GM12878 (cell line): ENCODE measurements at regions not wholly inside any gene's neighbourhood (a gene's known extent, or its start where the extent isn't known, plus 50 kb on each side); places are given as distances from the start of the nearest gene placed in this dataset.

Source experiments
- ATAC-seq: fragments of 200-7000 bp; cut with Tn5 transposase; 3 replicates; pipeline ENCODE4 v1.9.1; 2020; ENCODE audit warnings: mild to moderate bottlenecking, moderate library complexity
- BruUV-seq: library from RNA; stranded (reverse); fragments of 400-500 nt; replicated peaks from 2 replicates; lab custom pipeline; 2021; lab: Mats Ljungman, UMichigan
- CTCF ChIA-PET: fragments of 300-600 bp; sonication (Branson Sonifier 250); formaldehyde crosslinking; extraction: SDS; loops from one replicate; lab custom pipeline; 2021; ENCODE audit warnings: inconsistent platforms; lab: Yijun Ruan, JAX
- POLR2A ChIA-PET: fragments of 350-600 bp; formaldehyde crosslinking; extraction: SDS; loops from one replicate; lab custom pipeline; 2021; ENCODE audit warnings: inconsistent platforms; lab: Charles Lee
- RAD21 ChIA-PET: fragments of 300-600 bp; sonication (Branson Sonifier 250); formaldehyde crosslinking; loops from one replicate; lab custom pipeline; 2023; ENCODE audit warnings: antibody characterized with exemption; ENCODE audit not compliant: unreplicated experiment; lab: Charles Lee
- SMC1A ChIA-PET: fragments of 300-600 bp; sonication (Branson Sonifier 250); formaldehyde crosslinking; loops from one replicate; lab custom pipeline; 2023; ENCODE audit not compliant: unreplicated experiment, uncharacterized antibody; lab: Charles Lee
- DNase-seq: peaks from one replicate; pipeline ENCODE4 v3.0.0-alpha.2; 2011; ENCODE audit warnings: low read depth, low spot score
- FAIRE-seq: peaks from 3 replicates; lab custom pipeline; 2011; peaks lifted over from hg19 to GRCh38; lab: Jason Lieb, UNC
- H2AFZ ChIP-seq: 2 replicates; pipeline ENCODE4 v1.6.0; 2011; ENCODE audit warnings: low read depth, low read length, control low read depth; ENCODE audit not compliant: control insufficient read depth
- H3K27ac ChIP-seq: 2 replicates; pipeline ENCODE4 v1.5.1; 2011; ENCODE audit warnings: control low read depth; ENCODE audit not compliant: control insufficient read depth, insufficient read depth
- H3K27me3 ChIP-seq, 2 experiments: replicated peaks in 1 of 2; 2 replicates each; pipeline versions ENCODE4 v1.6.0 to v1.6.1; 2011; ENCODE audit warnings: low read length in 1 of 2; ENCODE audit not compliant: control insufficient read depth in 2 of 2, insufficient read depth in 2 of 2
- H3K36me3 ChIP-seq, 2 experiments: 2 replicates each; pipeline ENCODE4 v1.5.1; 2011; ENCODE audit warnings: low read length in 1 of 2; ENCODE audit not compliant: control insufficient read depth in 2 of 2, insufficient read depth in 2 of 2
- H3K4me1 ChIP-seq: 2 replicates; pipeline ENCODE4 v1.6.1; 2011; ENCODE audit warnings: mild to moderate bottlenecking, low read length, moderate library complexity, mixed read lengths; ENCODE audit not compliant: control insufficient read depth, insufficient read depth
- H3K4me2 ChIP-seq: 2 replicates; pipeline ENCODE4 v1.6.0; 2011; ENCODE audit warnings: control low read depth; ENCODE audit not compliant: control insufficient read depth, insufficient read depth
- H3K4me3 ChIP-seq: fragments of 200-600 bp; sonication (generic); 2 replicates; pipeline ENCODE4 v1.5.1; 2016
- H3K79me2 ChIP-seq: 2 replicates; pipeline ENCODE4 v1.6.0; 2011; ENCODE audit warnings: low read length; ENCODE audit not compliant: control insufficient read depth, insufficient read depth
- H3K9ac ChIP-seq: 2 replicates; pipeline ENCODE4 v1.8.0; 2011; ENCODE audit warnings: low read length, control low read depth, mixed read lengths; ENCODE audit not compliant: control insufficient read depth, insufficient read depth
- H3K9me3 ChIP-seq: replicated peaks from 3 replicates; pipeline ENCODE4 v1.5.1; 2011; ENCODE audit warnings: mild to moderate bottlenecking, low read length; ENCODE audit not compliant: control insufficient read depth, insufficient read depth
- H4K20me1 ChIP-seq: 2 replicates; pipeline ENCODE4 v1.6.0; 2011; ENCODE audit not compliant: control insufficient read depth, insufficient read depth
- CBX5 ChIP-seq: sonication (generic); IDR thresholded peaks from 2 replicates; pipeline ENCODE4 v1.6.1; 2016; ENCODE audit warnings: low read depth, moderate library complexity, mild to moderate bottlenecking, inconsistent platforms
- ESRRA ChIP-seq: IDR thresholded peaks from 2 replicates; pipeline ENCODE4 v1.6.1; 2012; ENCODE audit warnings: mild to moderate bottlenecking, low read length, improper control_type of control experiment
- IKZF2 ChIP-seq, 2 experiments: fragments of 450-650 bp; IDR thresholded peaks; 2 replicates each; pipeline ENCODE4 v1.6.1; 2017; ENCODE audit warnings: mild to moderate bottlenecking in 2 of 2, moderate library complexity in 2 of 2
- POLR2AphosphoS5 ChIP-seq: IDR thresholded peaks from 2 replicates; pipeline ENCODE4 v1.6.1; 2011; ENCODE audit warnings: mild to moderate bottlenecking, low read length, inconsistent platforms
- RAD21 ChIP-seq: IDR thresholded peaks from 2 replicates; pipeline ENCODE4 v1.6.1; 2011; ENCODE audit warnings: mild to moderate bottlenecking, low read depth, low read length, moderate library complexity; ENCODE audit not compliant: insufficient read depth
- TCF3 ChIP-seq: IDR thresholded peaks from 2 replicates; pipeline ENCODE4 v1.6.1; 2012; ENCODE audit warnings: low read depth, mild to moderate bottlenecking, low read length, borderline replicate concordance; ENCODE audit not compliant: insufficient read depth
- WRNIP1 ChIP-seq: IDR thresholded peaks from 2 replicates; pipeline ENCODE4 v1.6.1; 2011; ENCODE audit warnings: low read depth, low read length, improper control_type of control experiment, borderline replicate concordance
- WGBS: methylation state at CpG from one replicate; pipeline ENCODE4 v1.1.6; 2016; ENCODE audit warnings: low lambda C conversion rate; ENCODE audit not compliant: insufficient replicate concordance, insufficient coverage; ENCODE audit errors: missing lambda C conversion rate; 5-methylcytosine and 5-hydroxymethylcytosine counted together
- in situ Hi-C: fragments of 300-500 bp; cut with MboI; formaldehyde crosslinking; loops from 9 replicates; pipeline ENCODE4 v1.14.3; 2018; ENCODE audit warnings: mixed read lengths
- intact Hi-C: fragments of 100-400 bp; cut with micrococcal nuclease; formaldehyde crosslinking; loops from one replicate; pipeline ENCODE4 v1.14.2; 2022; ENCODE audit not compliant: unreplicated experiment
- TF ChIP-seq, protein P1 (sequence below), 3 experiments: IDR thresholded peaks in 2 of 3; conservative IDR thresholded peaks in 1 of 3; 2 replicates each; pipeline ENCODE4 v1.5.1; 2011; ENCODE audit warnings: low read depth in 3 of 3, low read length in 3 of 3, mild to moderate bottlenecking in 3 of 3, control low read depth in 2 of 3, moderate library complexity in 2 of 3, inconsistent platforms in 1 of 3, mixed read lengths in 1 of 3; ENCODE audit not compliant: control insufficient read depth in 2 of 3, insufficient read depth in 1 of 3; ENCODE audit errors: extremely low read depth in 1 of 3
- TF ChIP-seq, protein P2 (sequence below): IDR thresholded peaks from 2 replicates; pipeline ENCODE4 v1.6.1; 2011; ENCODE audit warnings: low read depth, mild to moderate bottlenecking, low read length, moderate library complexity, borderline replicate concordance; ENCODE audit errors: extremely low read depth

DNA sequence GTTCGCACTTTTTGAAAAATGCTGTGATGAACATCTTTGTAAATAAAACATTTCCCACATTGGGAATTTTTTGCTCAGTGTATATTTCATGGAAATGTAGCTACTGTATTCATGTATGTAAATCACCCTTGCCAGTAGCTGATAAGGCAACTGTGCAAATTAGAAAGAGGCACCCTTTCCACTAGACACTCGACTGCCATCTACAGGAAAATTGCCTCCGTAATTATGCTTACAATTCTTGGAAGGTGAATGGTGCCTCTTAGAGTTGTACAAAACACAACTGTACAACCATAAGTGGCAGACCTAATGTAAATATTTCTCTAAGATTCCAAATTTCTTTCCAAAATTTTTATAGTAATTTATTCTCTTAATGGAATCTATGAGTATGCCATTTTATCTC is 491.7 kb downstream of the CCSER2 start:
- ChIA-PET RAD21 (no interaction called here), POLR2A (no interaction called here), SMC1A (interaction anchor here (1.0 to 2.0 kb wide), 2 partner anchors 8 to 12 kb away, joined by 3 to 4 read pairs; no protein-coding TSS in a partner anchor), CTCF (interaction anchor here (1.6 kb wide), 1 partner anchor 154 kb away, joined by 4 read pairs; no protein-coding TSS in a partner anchor)
- intact Hi-C loops: no loop called here
- 12% methylated on average over 3 of the region's 3 CpGs for WGBS
- Histone ChIP-seq H3K4me2 (no peak overlapping the region), H3K9me3 (no peaks in the 10 kb centered on the region), H3K27ac (no peak overlapping the region), H3K27me3 (no peaks in the 10 kb centered on the region), H2AFZ (no peak overlapping the region), H3K9ac (no peak overlapping the region), H4K20me1 (no peaks in the 10 kb centered on the region), H3K4me1 (no peaks in the 10 kb centered on the region), H3K4me3 (no peak overlapping the region), H3K79me2 (no peaks in the 10 kb centered on the region), H3K36me3 (no peaks in the 10 kb centered on the region; a peak in 1 of 4 replicates)
- no TSS peak for BruUV-seq
- FAIRE-seq (no peak), ATAC-seq (peak; percentile 55; the same call in 2 of the 3 replicates), DNase-seq (no peak)
- in situ Hi-C loops: no loop called here
- TF ChIP-seq CBX5 (no peak), TCF3 (no peak), WRNIP1 (no peak), RAD21 (0 out of 2 replicates have a peak, but pooled peaks have one; percentile 13), ESRRA (no peak), POLR2AphosphoS5 (no peak), IKZF2 (IDR thresholded peaks at IDR 0.05) (no peak)
- TF ChIP-seq, protein P1, sequence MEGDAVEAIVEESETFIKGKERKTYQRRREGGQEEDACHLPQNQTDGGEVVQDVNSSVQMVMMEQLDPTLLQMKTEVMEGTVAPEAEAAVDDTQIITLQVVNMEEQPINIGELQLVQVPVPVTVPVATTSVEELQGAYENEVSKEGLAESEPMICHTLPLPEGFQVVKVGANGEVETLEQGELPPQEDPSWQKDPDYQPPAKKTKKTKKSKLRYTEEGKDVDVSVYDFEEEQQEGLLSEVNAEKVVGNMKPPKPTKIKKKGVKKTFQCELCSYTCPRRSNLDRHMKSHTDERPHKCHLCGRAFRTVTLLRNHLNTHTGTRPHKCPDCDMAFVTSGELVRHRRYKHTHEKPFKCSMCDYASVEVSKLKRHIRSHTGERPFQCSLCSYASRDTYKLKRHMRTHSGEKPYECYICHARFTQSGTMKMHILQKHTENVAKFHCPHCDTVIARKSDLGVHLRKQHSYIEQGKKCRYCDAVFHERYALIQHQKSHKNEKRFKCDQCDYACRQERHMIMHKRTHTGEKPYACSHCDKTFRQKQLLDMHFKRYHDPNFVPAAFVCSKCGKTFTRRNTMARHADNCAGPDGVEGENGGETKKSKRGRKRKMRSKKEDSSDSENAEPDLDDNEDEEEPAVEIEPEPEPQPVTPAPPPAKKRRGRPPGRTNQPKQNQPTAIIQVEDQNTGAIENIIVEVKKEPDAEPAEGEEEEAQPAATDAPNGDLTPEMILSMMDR (IDR thresholded peaks at IDR 0.05 in 2 of 3, conservative IDR thresholded peaks at IDR 0.05 in 1 of 3; ENCODE audit: control insufficient read depth in 2 of 3, extremely low read depth in 1 of 3, insufficient read depth in 1 of 3, low read depth in 3 of 3, low read length in 3 of 3): peak; percentile 14 to 27 (median 24); a peak in 4 of 6 replicates
- TF ChIP-seq, protein P2, sequence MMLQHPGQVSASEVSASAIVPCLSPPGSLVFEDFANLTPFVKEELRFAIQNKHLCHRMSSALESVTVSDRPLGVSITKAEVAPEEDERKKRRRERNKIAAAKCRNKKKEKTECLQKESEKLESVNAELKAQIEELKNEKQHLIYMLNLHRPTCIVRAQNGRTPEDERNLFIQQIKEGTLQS: no peak
